PC-9 (cell line): ENCODE measurements at regions not wholly inside any gene's neighbourhood (a gene's known extent, or its start where the extent isn't known, plus 50 kb on each side); places are given as distances from the start of the nearest gene placed in this dataset.

Source experiments
- BruUV-seq: library from RNA; stranded (reverse); fragments of 400-500 nt; replicated peaks from 2 replicates; lab custom pipeline; 2021; lab: Mats Ljungman, UMichigan
- CTCF ChIA-PET: fragments of 300-600 bp; sonication (Branson Sonifier 250); formaldehyde crosslinking; loops from one replicate; lab custom pipeline; 2022; ENCODE audit warnings: antibody characterized with exemption; lab: Charles Lee
- POLR2A ChIA-PET: fragments of 300-600 bp; sonication (Branson Sonifier 250); formaldehyde crosslinking; loops from one replicate; lab custom pipeline; 2022; ENCODE audit warnings: antibody characterized with exemption; ENCODE audit not compliant: unreplicated experiment; lab: Charles Lee
- DNase-seq, 2 experiments: peaks; one replicate each; pipeline versions ENCODE4 v3.0.0 to v3.0.0-alpha.2; 2015 to 2022; ENCODE audit warnings: mixed read lengths in 1 of 2
- H2AFZ ChIP-seq: fragments of 200-600 bp; sonication (generic); 2 replicates; pipeline ENCODE4 v1.8.1; 2017; ENCODE audit warnings: antibody characterized with exemption
- H3F3A ChIP-seq: fragments of 200-600 bp; sonication (generic); 2 replicates; pipeline ENCODE4 v1.8.1; 2017; ENCODE audit warnings: antibody characterized with exemption, mild to moderate bottlenecking, low read depth; ENCODE audit not compliant: insufficient read depth
- H3K27ac ChIP-seq: fragments of 200-600 bp; sonication (generic); 2 replicates; pipeline ENCODE4 v1.6.1; 2016; ENCODE audit warnings: mixed run types
- H3K27me3 ChIP-seq: fragments of 200-600 bp; sonication (generic); 2 replicates; pipeline ENCODE4 v1.6.1; 2016; ENCODE audit warnings: low read depth, mixed run types; ENCODE audit not compliant: insufficient read depth
- H3K36me3 ChIP-seq: fragments of 200-600 bp; sonication (generic); 2 replicates; pipeline ENCODE4 v1.6.1; 2016; ENCODE audit warnings: low read depth, mixed run types
- H3K4me1 ChIP-seq: fragments of 200-600 bp; sonication (generic); replicated peaks from 2 replicates; pipeline ENCODE4 v1.6.1; 2016; ENCODE audit warnings: mixed run types; ENCODE audit not compliant: insufficient read depth
- H3K4me2 ChIP-seq: fragments of 200-600 bp; sonication (generic); 2 replicates; pipeline ENCODE4 v1.6.1; 2017; ENCODE audit warnings: mixed run types
- H3K4me3 ChIP-seq: fragments of 200-600 bp; sonication (generic); 2 replicates; pipeline ENCODE4 v1.6.1; 2016; ENCODE audit warnings: mixed run types
- H3K79me2 ChIP-seq: fragments of 200-600 bp; sonication (generic); 2 replicates; pipeline ENCODE4 v1.6.1; 2017; ENCODE audit warnings: low read depth, mixed run types
- H3K9me2 ChIP-seq: fragments of 200-600 bp; sonication (generic); 2 replicates; pipeline ENCODE4 v1.8.1; 2017; ENCODE audit warnings: mild to moderate bottlenecking; ENCODE audit not compliant: insufficient read depth
- H3K9me3 ChIP-seq: fragments of 200-600 bp; sonication (generic); 2 replicates; pipeline ENCODE4 v1.8.1; 2016; ENCODE audit warnings: low read depth; ENCODE audit not compliant: insufficient read depth
- H4K20me1 ChIP-seq: fragments of 200-600 bp; sonication (generic); 2 replicates; pipeline ENCODE4 v1.8.1; 2017; ENCODE audit not compliant: insufficient read depth
- CTCF ChIP-seq: fragments of 200-600 bp; sonication (generic); conservative IDR thresholded peaks from 2 replicates; pipeline ENCODE4 v1.6.1; 2017; ENCODE audit warnings: mixed run types, antibody characterized with exemption, mild to moderate bottlenecking, moderate library complexity
- EZH2 ChIP-seq: fragments of 200-600 bp; sonication (generic); IDR thresholded peaks from 2 replicates; pipeline ENCODE4 v1.8.0; 2017; ENCODE audit warnings: antibody characterized with exemption, low read depth
- intact Hi-C: fragments of 100-400 bp; cut with micrococcal nuclease; formaldehyde crosslinking; loops from one replicate; pipeline ENCODE4 v1.10.0; 2022; ENCODE audit not compliant: unreplicated experiment

- Histone ChIP-seq H3K27me3 (no peaks in the 10 kb centered on the region), H3K9me2 (no peaks in the 10 kb centered on the region), H3K36me3 (no peaks in the 10 kb centered on the region), H3K4me2 (no peak overlapping the region), H3F3A (no peaks in the 10 kb centered on the region), H4K20me1 (no peaks in the 10 kb centered on the region), H3K4me1 (no peaks in the 10 kb centered on the region), H2AFZ (no peak overlapping the region), H3K4me3 (no peak overlapping the region), H3K9me3 (no peaks in the 10 kb centered on the region), H3K79me2 (no peaks in the 10 kb centered on the region), H3K27ac (no peak overlapping the region)
- DNase-seq: no peak
- ChIA-PET CTCF (no interaction called here), POLR2A (no interaction called here)
- intact Hi-C loops: no loop called here
- TF ChIP-seq CTCF (no peak), EZH2 (no peak)
- BruUV-seq: no TSS peak
These were observed 904.1 kb downstream of the NLGN4X start for GRCh38 chrX:5324546-5324945.

DNA sequence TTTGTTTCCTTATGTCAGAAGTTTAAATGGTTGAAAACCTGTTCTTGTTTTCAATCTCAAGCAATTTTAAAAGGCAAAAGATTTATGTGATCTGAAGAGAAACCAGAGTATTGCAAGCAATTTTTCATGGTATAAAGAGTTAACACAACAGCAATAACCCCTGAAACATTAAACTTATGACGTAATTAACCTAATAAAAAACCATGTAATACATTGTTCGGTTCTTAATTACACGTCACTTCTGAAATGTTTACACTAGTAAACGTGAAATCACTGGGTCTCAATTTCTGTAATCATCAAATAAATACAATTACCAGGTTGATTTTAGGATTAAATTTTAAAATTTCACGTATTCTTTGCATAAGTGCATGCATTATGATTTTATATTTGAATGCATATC, 914.5 kb downstream of the NLGN4X start:
- Histone ChIP-seq H3K36me3 (no peaks in the 10 kb centered on the region), H2AFZ (no peak overlapping the region), H3K9me2 (no peaks in the 10 kb centered on the region), H3K27ac (no peak overlapping the region), H3K4me1 (no peaks in the 10 kb centered on the region), H3K4me3 (no peak overlapping the region), H3K9me3 (no peaks in the 10 kb centered on the region), H3F3A (no peaks in the 10 kb centered on the region), H3K79me2 (no peaks in the 10 kb centered on the region), H4K20me1 (no peaks in the 10 kb centered on the region), H3K27me3 (no peaks in the 10 kb centered on the region), H3K4me2 (no peak overlapping the region)
- no TSS peak for BruUV-seq
- ChIA-PET CTCF (no interaction called here), POLR2A (no interaction called here)
- TF ChIP-seq CTCF: no peak
- TF ChIP-seq EZH2: no peak
- no peak for DNase-seq
- intact Hi-C loops: no loop called here

DNA sequence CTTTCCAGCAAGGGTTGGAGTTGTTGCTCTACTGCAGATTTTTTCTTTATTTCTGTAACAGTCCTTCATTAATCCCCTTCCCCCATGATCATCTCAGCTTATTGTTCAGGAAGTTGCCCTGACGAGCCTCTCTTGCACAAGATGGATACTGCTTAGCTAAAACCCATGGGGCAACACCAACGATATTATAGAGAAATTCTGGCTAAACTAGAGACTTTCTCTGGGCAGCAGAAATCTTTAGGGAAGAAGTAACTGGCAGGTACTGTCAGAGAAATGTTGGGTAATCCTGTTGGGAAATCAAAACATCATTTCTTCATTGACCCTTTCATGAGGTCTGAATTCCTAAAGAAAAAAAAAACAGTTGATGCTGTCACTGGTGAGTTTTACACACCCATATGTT, 921.3 kb downstream of the NLGN4X start:
- no peaks in the 10 kb centered on the region for H3K79me2 ChIP-seq
- no peaks in the 10 kb centered on the region for H3F3A ChIP-seq
- TF ChIP-seq CTCF: no peak
- TF ChIP-seq EZH2: no peak
- H3K9me3 ChIP-seq: no peaks in the 10 kb centered on the region
- no peak overlapping the region for H3K4me3 ChIP-seq
- H4K20me1 ChIP-seq: no peaks in the 10 kb centered on the region
- POLR2A ChIA-PET: no interaction called here
- intact Hi-C loops: no loop called here
- BruUV-seq: no TSS peak
- no peak overlapping the region for H2AFZ ChIP-seq
- no peaks in the 10 kb centered on the region for H3K9me2 ChIP-seq
- no peaks in the 10 kb centered on the region for H3K27me3 ChIP-seq
- H3K4me1 ChIP-seq: no peaks in the 10 kb centered on the region
- CTCF ChIA-PET: no interaction called here
- no peak overlapping the region for H3K4me2 ChIP-seq
- no peaks in the 10 kb centered on the region for H3K36me3 ChIP-seq
- H3K27ac ChIP-seq: no peak overlapping the region
- DNase-seq: no peak
